ENCODE measurements at regions not wholly inside any gene's neighbourhood (a gene's known extent, or its start where the extent isn't known, plus 50 kb on each side); places are given as distances from the start of the nearest gene placed in this dataset.

DNA sequence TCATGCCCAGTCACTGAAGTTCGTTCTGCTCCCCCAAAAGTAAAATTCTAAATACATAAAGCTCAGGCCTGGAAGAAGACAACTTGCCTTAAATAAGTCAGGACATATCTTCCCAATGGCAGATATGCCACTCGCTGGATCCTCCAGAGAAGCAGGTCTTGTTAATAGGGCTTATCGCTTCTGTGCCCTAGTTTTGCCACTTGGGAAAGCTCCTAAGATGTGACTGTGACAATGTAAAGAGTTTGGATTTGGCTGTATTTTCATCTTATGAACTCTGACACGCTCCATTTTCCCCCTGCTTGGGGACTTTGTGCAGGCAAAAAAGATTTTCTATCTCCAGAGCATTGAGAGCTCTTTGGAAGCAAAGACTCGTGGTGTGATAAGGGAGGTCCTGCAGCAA is 279.9 kb downstream of the WDR11 start:
- Histone ChIP-seq H4K20me1 (ENCODE audit: insufficient read depth, low read length) (no peaks in the 10 kb centered on the region), H3K4me3 (ENCODE audit: low read depth, low read length, poor library complexity, severe bottlenecking) (no peak overlapping the region), H3K27ac (ENCODE audit: low read depth, low read length, poor library complexity, severe bottlenecking) (no peak overlapping the region), H3K9ac (ENCODE audit: low read length) (no peak overlapping the region), H3K27me3 (ENCODE audit: insufficient read depth, low read length) (no peaks in the 10 kb centered on the region), H2AFZ (ENCODE audit: low read length) (no peak overlapping the region), H3K9me2 (ENCODE audit: low read depth, low read length) (no peaks in the 10 kb centered on the region), H3K4me2 (ENCODE audit: low read length) (no peak overlapping the region), H3K79me2 (ENCODE audit: insufficient read depth, low read length) (no peaks in the 10 kb centered on the region), H3K4me1 (ENCODE audit: insufficient read depth, low read length, severe bottlenecking) (no peaks in the 10 kb centered on the region), H3K9me3 (ENCODE audit: low read length) (no peaks in the 10 kb centered on the region), H3F3A (ENCODE audit: insufficient read depth, low read length) (no peaks in the 10 kb centered on the region), H3K36me3 (ENCODE audit: insufficient read depth, low read length) (no peaks in the 10 kb centered on the region)
- no peak for TF ChIP-seq EZH2 (IDR thresholded peaks at IDR 0.05; ENCODE audit: borderline replicate concordance, low read length)
- TF ChIP-seq, protein P1, sequence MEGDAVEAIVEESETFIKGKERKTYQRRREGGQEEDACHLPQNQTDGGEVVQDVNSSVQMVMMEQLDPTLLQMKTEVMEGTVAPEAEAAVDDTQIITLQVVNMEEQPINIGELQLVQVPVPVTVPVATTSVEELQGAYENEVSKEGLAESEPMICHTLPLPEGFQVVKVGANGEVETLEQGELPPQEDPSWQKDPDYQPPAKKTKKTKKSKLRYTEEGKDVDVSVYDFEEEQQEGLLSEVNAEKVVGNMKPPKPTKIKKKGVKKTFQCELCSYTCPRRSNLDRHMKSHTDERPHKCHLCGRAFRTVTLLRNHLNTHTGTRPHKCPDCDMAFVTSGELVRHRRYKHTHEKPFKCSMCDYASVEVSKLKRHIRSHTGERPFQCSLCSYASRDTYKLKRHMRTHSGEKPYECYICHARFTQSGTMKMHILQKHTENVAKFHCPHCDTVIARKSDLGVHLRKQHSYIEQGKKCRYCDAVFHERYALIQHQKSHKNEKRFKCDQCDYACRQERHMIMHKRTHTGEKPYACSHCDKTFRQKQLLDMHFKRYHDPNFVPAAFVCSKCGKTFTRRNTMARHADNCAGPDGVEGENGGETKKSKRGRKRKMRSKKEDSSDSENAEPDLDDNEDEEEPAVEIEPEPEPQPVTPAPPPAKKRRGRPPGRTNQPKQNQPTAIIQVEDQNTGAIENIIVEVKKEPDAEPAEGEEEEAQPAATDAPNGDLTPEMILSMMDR (IDR thresholded peaks at IDR 0.05; ENCODE audit: low read length): no peak

GRCh38 chr10:121131426-121132265 is 280.5 kb downstream of the WDR11 start:
- no peak overlapping the region for H3K4me2 ChIP-seq (ENCODE audit: low read length)
- H3K79me2 ChIP-seq (ENCODE audit: insufficient read depth, low read length): no peaks in the 10 kb centered on the region
- H2AFZ ChIP-seq (ENCODE audit: low read length): no peak overlapping the region
- H3F3A ChIP-seq (ENCODE audit: insufficient read depth, low read length): no peaks in the 10 kb centered on the region
- no peaks in the 10 kb centered on the region for H3K27me3 ChIP-seq (ENCODE audit: insufficient read depth, low read length)
- H3K4me3 ChIP-seq (ENCODE audit: low read depth, low read length, poor library complexity, severe bottlenecking): no peak overlapping the region
- H3K36me3 ChIP-seq (ENCODE audit: insufficient read depth, low read length): no peaks in the 10 kb centered on the region
- no peak for TF ChIP-seq EZH2 (IDR thresholded peaks at IDR 0.05; ENCODE audit: borderline replicate concordance, low read length)
- TF ChIP-seq, protein P1 (IDR thresholded peaks at IDR 0.05; ENCODE audit: low read length): no peak
- no peak overlapping the region for H3K9ac ChIP-seq (ENCODE audit: low read length)
- H4K20me1 ChIP-seq (ENCODE audit: insufficient read depth, low read length): no peaks in the 10 kb centered on the region
- no peaks in the 10 kb centered on the region for H3K4me1 ChIP-seq (ENCODE audit: insufficient read depth, low read length, severe bottlenecking)
- H3K9me3 ChIP-seq (ENCODE audit: low read length): no peaks in the 10 kb centered on the region
- no peaks in the 10 kb centered on the region for H3K9me2 ChIP-seq (ENCODE audit: low read depth, low read length)
- H3K27ac ChIP-seq (ENCODE audit: low read depth, low read length, poor library complexity, severe bottlenecking): no peak overlapping the region

DNA sequence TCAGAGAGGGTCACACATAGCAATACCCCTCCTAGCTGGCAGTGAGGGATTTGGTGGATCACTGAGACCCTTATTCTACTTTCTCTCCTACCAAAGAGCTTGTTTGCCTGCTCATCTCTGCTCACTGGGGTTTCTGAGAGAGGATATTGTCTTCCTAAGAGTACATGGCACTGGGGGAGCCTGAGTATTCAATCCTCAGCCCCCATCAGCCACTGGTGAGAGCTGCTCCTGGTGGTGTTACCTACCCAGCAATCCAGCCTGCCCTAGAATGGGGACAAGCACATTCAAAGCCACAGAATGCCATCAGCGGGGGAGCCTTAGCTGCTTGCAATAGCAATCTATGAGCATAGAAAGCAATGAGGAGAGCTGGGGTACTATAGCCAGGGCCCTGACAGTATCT is 281.1 kb downstream of the WDR11 start:
- no peak overlapping the region for H3K9ac ChIP-seq (ENCODE audit: low read length)

More for the DNA sequence above, 281.1 kb downstream of the WDR11 start:
- H3K4me1 ChIP-seq (ENCODE audit: insufficient read depth, low read length, severe bottlenecking): no peaks in the 10 kb centered on the region
- no peak overlapping the region for H2AFZ ChIP-seq (ENCODE audit: low read length)
- no peak overlapping the region for H3K27ac ChIP-seq (ENCODE audit: low read depth, low read length, poor library complexity, severe bottlenecking)
- no peaks in the 10 kb centered on the region for H3K27me3 ChIP-seq (ENCODE audit: insufficient read depth, low read length)
- H3K4me2 ChIP-seq (ENCODE audit: low read length): no peak overlapping the region
- no peaks in the 10 kb centered on the region for H3K79me2 ChIP-seq (ENCODE audit: insufficient read depth, low read length)
- no peak overlapping the region for H3K4me3 ChIP-seq (ENCODE audit: low read depth, low read length, poor library complexity, severe bottlenecking)
- no peaks in the 10 kb centered on the region for H4K20me1 ChIP-seq (ENCODE audit: insufficient read depth, low read length)
- no peaks in the 10 kb centered on the region for H3K36me3 ChIP-seq (ENCODE audit: insufficient read depth, low read length)
- TF ChIP-seq, protein P1 (IDR thresholded peaks at IDR 0.05; ENCODE audit: low read length): no peak
- no peak for TF ChIP-seq EZH2 (IDR thresholded peaks at IDR 0.05; ENCODE audit: borderline replicate concordance, low read length)
- H3F3A ChIP-seq (ENCODE audit: insufficient read depth, low read length): no peaks in the 10 kb centered on the region
- H3K9me3 ChIP-seq (ENCODE audit: low read length): no peaks in the 10 kb centered on the region
- no peaks in the 10 kb centered on the region for H3K9me2 ChIP-seq (ENCODE audit: low read depth, low read length)
